ENCODE measurements at regions not wholly inside any gene's neighbourhood (a gene's known extent, or its start where the extent isn't known, plus 50 kb on each side); places are given as distances from the start of the nearest gene placed in this dataset.

- TF ChIP-seq CTCF (IDR thresholded peaks at IDR 0.05; ENCODE audit: control extremely low read depth in 1 of 3, insufficient read depth in 1 of 3, low read depth in 1 of 3, low read length in 3 of 3) (no peak), SIRT6 (IDR thresholded peaks at IDR 0.05; ENCODE audit: low read length) (no peak), KDM4A (IDR thresholded peaks at IDR 0.05; ENCODE audit: low read depth, low read length, severe bottlenecking) (no peak), CBX5 (IDR thresholded peaks at IDR 0.05; ENCODE audit: low read depth, low read length) (no peak)
Measured at GRCh38 chr22:22125579-22126468, 118.8 kb upstream of the VPREB1 start (continued).
